SK-N-SH treated with all-trans-retinoic acid at 6 μM for 48 hours (cell line): ENCODE measurements at regions not wholly inside any gene's neighbourhood (a gene's known extent, or its start where the extent isn't known, plus 50 kb on each side); places are given as distances from the start of the nearest gene placed in this dataset.

Experiments
- ARNTL ChIP-seq: fragments of 450-650 bp; formaldehyde crosslinking; IDR thresholded peaks from 2 replicates; pipeline ENCODE4 v1.5.0; 2020; ENCODE audit warnings: low read depth, mild to moderate bottlenecking, moderate library complexity, borderline replicate concordance
- CSRNP3 ChIP-seq: fragments of 250-450 bp; sonication (Bioruptor Pico); IDR thresholded peaks from 2 replicates; pipeline ENCODE4 v1.5.1; 2021; ENCODE audit warnings: mild to moderate bottlenecking, moderate library complexity
- ESRRG ChIP-seq: fragments of 250-450 bp; sonication (Bioruptor Pico); IDR thresholded peaks from 2 replicates; pipeline ENCODE4 v1.6.1; 2021; ENCODE audit warnings: mild to moderate bottlenecking
- PATZ1 ChIP-seq: fragments of 250-450 bp; sonication (Bioruptor Pico); IDR thresholded peaks from 2 replicates; pipeline ENCODE4 v1.8.0; 2020; ENCODE audit warnings: mild to moderate bottlenecking, moderate library complexity, borderline replicate concordance
- ZNF565 ChIP-seq: fragments of 450-650 bp; formaldehyde crosslinking; conservative IDR thresholded peaks from 2 replicates; pipeline ENCODE4 v1.5.0; 2020; ENCODE audit warnings: low read depth, mild to moderate bottlenecking, moderate library complexity

- TF ChIP-seq ARNTL (CRISPR knock-in tag) = no peak
- TF ChIP-seq CSRNP3 (CRISPR knock-in tag) = no peak
- TF ChIP-seq ZNF565 (CRISPR knock-in tag) = no peak
- no peak for TF ChIP-seq ESRRG (CRISPR knock-in tag)
- TF ChIP-seq PATZ1 (CRISPR knock-in tag) = no peak
Measured at GRCh38 chr16:48862087-48862532, 252.1 kb upstream of the N4BP1 start.
